ENCODE measurements at regions not wholly inside any gene's neighbourhood (a gene's known extent, or its start where the extent isn't known, plus 50 kb on each side); places are given as distances from the start of the nearest gene placed in this dataset.

GRCh38 chr2:41568648-41569047 lies 479.2 kb upstream of the PKDCC start:
- no peak for DNase-seq
- no peaks in the 10 kb centered on the region for H3K9me3 ChIP-seq (ENCODE audit: control insufficient read depth in 2 of 2, insufficient read depth in 1 of 2, low read depth in 1 of 2, low read length in 1 of 2)
- no peaks in the 10 kb centered on the region for H3K27me3 ChIP-seq (ENCODE audit: control insufficient read depth in 3 of 3, insufficient read depth in 3 of 3, low read length in 3 of 3)
- H3K27ac ChIP-seq (ENCODE audit: low read depth in 1 of 3, low read length in 2 of 3), result no peak overlapping the region
- no peak overlapping the region for H3K4me3 ChIP-seq (ENCODE audit: low read depth in 1 of 3, low read length in 3 of 3)
- WGBS, 3 donors, result 63 to 73% (median 70%) methylated on average over 1 of the region's 1 CpG
- FAIRE-seq, result no peak
- no peaks in the 10 kb centered on the region for H3K36me3 ChIP-seq (ENCODE audit: control insufficient read depth in 3 of 3, insufficient read depth in 2 of 3, low read depth in 1 of 3, low read length in 3 of 3)
- H3K4me1 ChIP-seq (ENCODE audit: control insufficient read depth in 3 of 3, insufficient read depth in 2 of 3, low read depth in 1 of 3, low read length in 2 of 3), result no peaks in the 10 kb centered on the region

- Histone ChIP-seq H3K4me3 (ENCODE audit: low read depth in 1 of 3, low read length in 3 of 3) (no peak overlapping the region), H3K27ac (ENCODE audit: low read depth in 1 of 3, low read length in 2 of 3) (no peak overlapping the region), H3K9me3 (ENCODE audit: control insufficient read depth in 2 of 2, insufficient read depth in 1 of 2, low read depth in 1 of 2, low read length in 1 of 2) (no peaks in the 10 kb centered on the region), H3K36me3 (ENCODE audit: control insufficient read depth in 3 of 3, insufficient read depth in 2 of 3, low read depth in 1 of 3, low read length in 3 of 3) (no peaks in the 10 kb centered on the region), H3K27me3 (ENCODE audit: control insufficient read depth in 3 of 3, insufficient read depth in 3 of 3, low read length in 3 of 3) (no peaks in the 10 kb centered on the region), H3K4me1 (ENCODE audit: control insufficient read depth in 3 of 3, insufficient read depth in 2 of 3, low read depth in 1 of 3, low read length in 2 of 3) (no peaks in the 10 kb centered on the region)
- DNase-seq, result no peak
- FAIRE-seq, result no peak
- 28 to 67% (median 36%) methylated on average over 3 of the region's 3 CpGs for WGBS, 3 donors
These were observed 475.7 kb upstream of the PKDCC start for GRCh38 chr2:41572154-41572553.

- 35 to 60% (median 36%) methylated on average over 2 of the region's 2 CpGs for WGBS, 3 donors
- no peak overlapping the region for H3K27ac ChIP-seq (ENCODE audit: low read depth in 1 of 3, low read length in 2 of 3)
- no peaks in the 10 kb centered on the region for H3K27me3 ChIP-seq (ENCODE audit: control insufficient read depth in 3 of 3, insufficient read depth in 3 of 3, low read length in 3 of 3)
- H3K4me3 ChIP-seq (ENCODE audit: low read depth in 1 of 3, low read length in 3 of 3), result no peak overlapping the region
- FAIRE-seq (no peak), DNase-seq (no peak)
- H3K9me3 ChIP-seq (ENCODE audit: control insufficient read depth in 2 of 2, insufficient read depth in 1 of 2, low read depth in 1 of 2, low read length in 1 of 2), result no peaks in the 10 kb centered on the region
- no peaks in the 10 kb centered on the region for H3K36me3 ChIP-seq (ENCODE audit: control insufficient read depth in 3 of 3, insufficient read depth in 2 of 3, low read depth in 1 of 3, low read length in 3 of 3)
- H3K4me1 ChIP-seq (ENCODE audit: control insufficient read depth in 3 of 3, insufficient read depth in 2 of 3, low read depth in 1 of 3, low read length in 2 of 3), result no peaks in the 10 kb centered on the region
These were observed 471.4 kb upstream of the PKDCC start for GRCh38 chr2:41576423-41576822.

- Histone ChIP-seq H3K4me1 (ENCODE audit: control insufficient read depth in 3 of 3, insufficient read depth in 2 of 3, low read depth in 1 of 3, low read length in 2 of 3) (no peaks in the 10 kb centered on the region), H3K4me3 (ENCODE audit: low read depth in 1 of 3, low read length in 3 of 3) (no peak overlapping the region), H3K27ac (ENCODE audit: low read depth in 1 of 3, low read length in 2 of 3) (no peak overlapping the region), H3K36me3 (ENCODE audit: control insufficient read depth in 3 of 3, insufficient read depth in 2 of 3, low read depth in 1 of 3, low read length in 3 of 3) (no peaks in the 10 kb centered on the region), H3K9me3 (ENCODE audit: control insufficient read depth in 2 of 2, insufficient read depth in 1 of 2, low read depth in 1 of 2, low read length in 1 of 2) (no peaks in the 10 kb centered on the region), H3K27me3 (ENCODE audit: control insufficient read depth in 3 of 3, insufficient read depth in 3 of 3, low read length in 3 of 3) (no peaks in the 10 kb centered on the region)
- 47 to 69% (median 51%) methylated on average over 2 of the region's 2 CpGs for WGBS, 3 donors
- FAIRE-seq (no peak), DNase-seq (no peak)
These were observed 468.0 kb upstream of the PKDCC start for GRCh38 chr2:41579806-41580205.

DNA sequence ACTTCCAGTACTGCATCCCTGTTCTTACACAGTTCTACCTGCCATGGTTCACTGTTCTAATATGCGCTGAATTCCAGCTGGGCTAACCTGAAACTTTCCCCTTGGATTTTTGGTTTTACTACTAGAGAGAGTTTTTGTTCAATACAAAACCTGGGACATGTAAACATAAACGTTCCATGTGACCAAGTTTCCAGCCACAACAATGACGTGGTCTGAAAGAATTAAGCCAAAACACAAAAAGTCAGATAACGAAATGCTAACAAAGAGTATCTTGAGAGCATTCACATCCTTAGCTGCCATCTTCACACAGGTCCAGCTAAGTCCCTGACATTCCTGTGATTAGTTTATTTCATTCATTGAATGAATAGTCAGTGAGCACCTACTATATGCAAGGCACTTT lies 467.0 kb upstream of the PKDCC start:
- H3K4me1 ChIP-seq (ENCODE audit: control insufficient read depth in 3 of 3, insufficient read depth in 2 of 3, low read depth in 1 of 3, low read length in 2 of 3), result no peaks in the 10 kb centered on the region
- no peaks in the 10 kb centered on the region for H3K9me3 ChIP-seq (ENCODE audit: control insufficient read depth in 2 of 2, insufficient read depth in 1 of 2, low read depth in 1 of 2, low read length in 1 of 2)
- DNase-seq (no peak), FAIRE-seq (no peak)
- no peak overlapping the region for H3K4me3 ChIP-seq (ENCODE audit: low read depth in 1 of 3, low read length in 3 of 3)
- 70 to 77% (median 72%) methylated on average over 4 of the region's 4 CpGs for WGBS, 3 donors
- no peaks in the 10 kb centered on the region for H3K27me3 ChIP-seq (ENCODE audit: control insufficient read depth in 3 of 3, insufficient read depth in 3 of 3, low read length in 3 of 3)
- no peaks in the 10 kb centered on the region for H3K36me3 ChIP-seq (ENCODE audit: control insufficient read depth in 3 of 3, insufficient read depth in 2 of 3, low read depth in 1 of 3, low read length in 3 of 3)
- H3K27ac ChIP-seq (ENCODE audit: low read depth in 1 of 3, low read length in 2 of 3), result no peak overlapping the region

DNA sequence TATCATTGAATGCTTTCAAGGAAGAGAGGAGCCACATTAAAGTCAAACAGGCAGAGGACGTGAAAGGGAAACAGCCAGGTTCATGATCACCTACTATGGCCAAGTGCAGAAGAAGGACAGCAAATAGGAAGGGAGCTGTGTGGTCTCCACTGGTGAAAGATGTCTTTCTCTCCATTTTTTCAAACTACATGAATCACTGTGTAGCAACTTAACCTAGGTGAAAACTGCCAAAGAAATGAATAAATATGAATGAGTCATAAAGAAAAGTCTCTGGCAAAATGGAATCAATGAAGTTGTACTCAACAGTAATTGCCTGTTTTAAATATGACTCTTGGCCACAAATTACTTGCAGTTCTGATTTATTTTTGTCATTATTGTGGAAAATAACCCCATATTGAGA lies 452.6 kb upstream of the PKDCC start:
- no peak overlapping the region for H3K27ac ChIP-seq (ENCODE audit: low read depth in 1 of 3, low read length in 2 of 3)
- H3K9me3 ChIP-seq (ENCODE audit: control insufficient read depth in 2 of 2, insufficient read depth in 1 of 2, low read depth in 1 of 2, low read length in 1 of 2), result no peaks in the 10 kb centered on the region
- WGBS, 3 donors, result 0 to 30% (median 20%) methylated on average over 1 of the region's 1 CpG
- no peaks in the 10 kb centered on the region for H3K36me3 ChIP-seq (ENCODE audit: control insufficient read depth in 3 of 3, insufficient read depth in 2 of 3, low read depth in 1 of 3, low read length in 3 of 3)
- H3K27me3 ChIP-seq (ENCODE audit: control insufficient read depth in 3 of 3, insufficient read depth in 3 of 3, low read length in 3 of 3), result no peaks in the 10 kb centered on the region
- no peak for DNase-seq
- H3K4me3 ChIP-seq (ENCODE audit: low read depth in 1 of 3, low read length in 3 of 3), result no peak overlapping the region
- H3K4me1 ChIP-seq (ENCODE audit: control insufficient read depth in 3 of 3, insufficient read depth in 2 of 3, low read depth in 1 of 3, low read length in 2 of 3), result no peaks in the 10 kb centered on the region
- FAIRE-seq, result no peak

DNA sequence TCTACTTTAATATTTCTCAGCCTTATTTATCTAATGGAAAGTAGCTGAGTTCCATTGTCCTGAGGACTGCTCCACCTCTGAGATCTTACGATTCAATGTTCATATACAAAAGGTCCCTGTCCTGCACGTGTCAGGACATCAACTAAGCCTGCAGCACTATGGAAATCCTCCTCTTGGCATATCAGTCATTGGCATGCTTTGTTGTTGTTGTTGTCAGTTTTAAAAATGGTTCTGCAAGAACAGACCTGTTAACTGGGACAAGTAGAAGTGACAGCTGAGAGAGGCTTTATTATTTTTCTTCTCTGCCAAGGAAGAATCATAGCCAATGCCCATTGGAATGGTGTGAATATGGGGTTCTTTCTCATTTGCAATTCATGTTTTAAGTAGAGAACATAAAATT lies 450.1 kb upstream of the PKDCC start:
- Histone ChIP-seq H3K27ac (ENCODE audit: low read depth in 1 of 3, low read length in 2 of 3) (peak overlapping the region in 1 of 3 donors; percentile 27), H3K4me3 (ENCODE audit: low read depth in 1 of 3, low read length in 3 of 3) (no peak overlapping the region), H3K4me1 (ENCODE audit: control insufficient read depth in 3 of 3, insufficient read depth in 2 of 3, low read depth in 1 of 3, low read length in 2 of 3) (no peaks in the 10 kb centered on the region), H3K9me3 (ENCODE audit: control insufficient read depth in 2 of 2, insufficient read depth in 1 of 2, low read depth in 1 of 2, low read length in 1 of 2) (no peaks in the 10 kb centered on the region), H3K36me3 (ENCODE audit: control insufficient read depth in 3 of 3, insufficient read depth in 2 of 3, low read depth in 1 of 3, low read length in 3 of 3) (no peaks in the 10 kb centered on the region), H3K27me3 (ENCODE audit: control insufficient read depth in 3 of 3, insufficient read depth in 3 of 3, low read length in 3 of 3) (no peaks in the 10 kb centered on the region)
- WGBS, 3 donors, result 57 to 81% (median 63%) methylated on average over 2 of the region's 2 CpGs
- no peak for DNase-seq
- no peak for FAIRE-seq

- WGBS, 3 donors, result 51 to 64% (median 63%) methylated on average over 5 of the region's 5 CpGs
- H3K36me3 ChIP-seq (ENCODE audit: control insufficient read depth in 3 of 3, insufficient read depth in 2 of 3, low read depth in 1 of 3, low read length in 3 of 3), result no peaks in the 10 kb centered on the region
- no peaks in the 10 kb centered on the region for H3K27me3 ChIP-seq (ENCODE audit: control insufficient read depth in 3 of 3, insufficient read depth in 3 of 3, low read length in 3 of 3)
- no peak overlapping the region for H3K4me3 ChIP-seq (ENCODE audit: low read depth in 1 of 3, low read length in 3 of 3)
- no peak for FAIRE-seq
- H3K4me1 ChIP-seq (ENCODE audit: control insufficient read depth in 3 of 3, insufficient read depth in 2 of 3, low read depth in 1 of 3, low read length in 2 of 3), result no peaks in the 10 kb centered on the region
- no peaks in the 10 kb centered on the region for H3K9me3 ChIP-seq (ENCODE audit: control insufficient read depth in 2 of 2, insufficient read depth in 1 of 2, low read depth in 1 of 2, low read length in 1 of 2)
- H3K27ac ChIP-seq (ENCODE audit: low read depth in 1 of 3, low read length in 2 of 3), result peak overlapping the region in 1 of 3 donors; percentile 44
- DNase-seq, result no peak
These were observed 449.5 kb upstream of the PKDCC start for GRCh38 chr2:41598161-41598894.

DNA sequence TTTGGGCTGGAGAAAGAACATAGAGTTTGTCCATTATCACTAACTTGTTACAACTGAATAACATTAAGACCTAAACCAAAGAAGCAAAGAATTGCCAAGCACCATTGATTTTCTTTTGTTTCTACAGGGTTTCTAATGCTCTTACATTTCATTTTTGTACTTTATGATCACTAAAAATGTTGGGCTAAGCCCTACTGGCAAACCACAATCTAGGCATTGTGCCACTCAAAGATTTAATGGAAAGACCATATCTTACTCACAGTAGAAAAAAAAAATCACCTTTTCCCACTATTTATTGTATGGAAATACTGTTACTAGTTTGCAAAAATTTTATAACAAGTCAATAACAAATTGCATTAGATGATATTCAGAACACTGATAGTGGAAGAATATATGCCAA lies 447.4 kb upstream of the PKDCC start:
- DNase-seq (no peak), FAIRE-seq (no peak)
- no peaks in the 10 kb centered on the region for H3K9me3 ChIP-seq (ENCODE audit: control insufficient read depth in 2 of 2, insufficient read depth in 1 of 2, low read depth in 1 of 2, low read length in 1 of 2)
- no peaks in the 10 kb centered on the region for H3K27me3 ChIP-seq (ENCODE audit: control insufficient read depth in 3 of 3, insufficient read depth in 3 of 3, low read length in 3 of 3)
- H3K36me3 ChIP-seq (ENCODE audit: control insufficient read depth in 3 of 3, insufficient read depth in 2 of 3, low read depth in 1 of 3, low read length in 3 of 3), result no peaks in the 10 kb centered on the region
- H3K4me3 ChIP-seq (ENCODE audit: low read depth in 1 of 3, low read length in 3 of 3), result no peak overlapping the region
- no peaks in the 10 kb centered on the region for H3K4me1 ChIP-seq (ENCODE audit: control insufficient read depth in 3 of 3, insufficient read depth in 2 of 3, low read depth in 1 of 3, low read length in 2 of 3)
- no peak overlapping the region for H3K27ac ChIP-seq (ENCODE audit: low read depth in 1 of 3, low read length in 2 of 3)
